Activated T-helper 17 cell treated with anti-CD3 and anti-CD28 coated beads, Interleukin-2, amount 50 U/mL, for 72 hours (primary cell): ENCODE measurements at regions not wholly inside any gene's neighbourhood (a gene's known extent, or its start where the extent isn't known, plus 50 kb on each side); places are given as distances from the start of the nearest gene placed in this dataset.
"Not testable (repeated sequence)": the region's sequence is repeated elsewhere in the genome, so short reads cannot be mapped to it uniquely, and the experiment has no call there.

Source experiments
- ATAC-seq: fragments of 150-1000 bp; cut with Tn5 transposase; replicated peaks from 2 replicates; pipeline ENCODE4 v1.10.0; 2021; ENCODE audit warnings: mild to moderate bottlenecking, moderate library complexity
- H3K27ac Mint-ChIP-seq: one replicate; pipeline ENCODE4 v1.8.0; 2022; ENCODE audit warnings: mixed read lengths
- H3K27me3 Mint-ChIP-seq: one replicate; pipeline ENCODE4 v1.8.0; 2022; ENCODE audit warnings: mixed read lengths
- H3K36me3 Mint-ChIP-seq: one replicate; pipeline ENCODE4 v1.8.0; 2022; ENCODE audit warnings: low read depth, mild to moderate bottlenecking, mixed read lengths
- H3K4me1 Mint-ChIP-seq: one replicate; pipeline ENCODE4 v1.8.0; 2022; ENCODE audit warnings: mixed read lengths
- H3K4me3 Mint-ChIP-seq: one replicate; pipeline ENCODE4 v1.8.0; 2022; ENCODE audit warnings: mild to moderate bottlenecking, mixed read lengths
- H3K9me3 Mint-ChIP-seq: one replicate; pipeline ENCODE4 v1.8.0; 2022; ENCODE audit warnings: mixed read lengths

GRCh38 chr16:86854626-86855294, 276.4 kb downstream of the FOXL1 start:
- Mint-ChIP-seq H3K27ac (no peak overlapping the region), H3K4me1 (no peaks in the 10 kb centered on the region), H3K36me3 (no peaks in the 10 kb centered on the region), H3K9me3 (no peaks in the 10 kb centered on the region), H3K27me3 (no peaks in the 10 kb centered on the region), H3K4me3 (no peak overlapping the region)
- ATAC-seq: no peak

- no peaks in the 10 kb centered on the region for H3K27me3 Mint-ChIP-seq
- H3K4me3 Mint-ChIP-seq: no peak overlapping the region
- no peak for ATAC-seq
- no peaks in the 10 kb centered on the region for H3K9me3 Mint-ChIP-seq
- no peaks in the 10 kb centered on the region for H3K4me1 Mint-ChIP-seq
- H3K36me3 Mint-ChIP-seq: no peaks in the 10 kb centered on the region
- H3K27ac Mint-ChIP-seq: no peak overlapping the region
Observed at GRCh38 chr16:86856946-86857586, 278.7 kb downstream of the FOXL1 start.

GRCh38 chr16:86857807-86858206, 279.5 kb downstream of the FOXL1 start:
- ATAC-seq: no peak
- H3K27ac Mint-ChIP-seq: no peak overlapping the region
- no peaks in the 10 kb centered on the region for H3K4me1 Mint-ChIP-seq
- H3K27me3 Mint-ChIP-seq: no peaks in the 10 kb centered on the region
- no peaks in the 10 kb centered on the region for H3K9me3 Mint-ChIP-seq
- H3K36me3 Mint-ChIP-seq: no peaks in the 10 kb centered on the region
- no peak overlapping the region for H3K4me3 Mint-ChIP-seq

GRCh38 chr16:86858501-86858900, 280.2 kb downstream of the FOXL1 start:
- no peaks in the 10 kb centered on the region for H3K27me3 Mint-ChIP-seq
- H3K4me1 Mint-ChIP-seq: no peaks in the 10 kb centered on the region
- H3K36me3 Mint-ChIP-seq: no peaks in the 10 kb centered on the region
- ATAC-seq: no peak
- no peaks in the 10 kb centered on the region for H3K9me3 Mint-ChIP-seq
- no peak overlapping the region for H3K27ac Mint-ChIP-seq
- no peak overlapping the region for H3K4me3 Mint-ChIP-seq

GRCh38 chr16:86861270-86861858, 283.0 kb downstream of the FOXL1 start:
- not testable (repeated sequence) for H3K4me3 Mint-ChIP-seq, H3K9me3 Mint-ChIP-seq, H3K27me3 Mint-ChIP-seq, H3K4me1 Mint-ChIP-seq, ATAC-seq, H3K36me3 Mint-ChIP-seq, H3K27ac Mint-ChIP-seq

GRCh38 chr16:86862595-86863280, 284.4 kb downstream of the FOXL1 start:
- no peak overlapping the region for H3K4me3 Mint-ChIP-seq
- ATAC-seq: no peak
- H3K27ac Mint-ChIP-seq: no peak overlapping the region
- peaks cover 3% of the 10 kb centered on the region for H3K27me3 Mint-ChIP-seq
- H3K4me1 Mint-ChIP-seq: no peaks in the 10 kb centered on the region
- no peaks in the 10 kb centered on the region for H3K36me3 Mint-ChIP-seq
- H3K9me3 Mint-ChIP-seq: peaks cover 3% of the 10 kb centered on the region

GRCh38 chr16:86863609-86864008, 285.3 kb downstream of the FOXL1 start:
- H3K36me3 Mint-ChIP-seq: no peaks in the 10 kb centered on the region
- ATAC-seq: no peak
- peaks cover 3% of the 10 kb centered on the region for H3K9me3 Mint-ChIP-seq
- H3K27me3 Mint-ChIP-seq: peaks cover 6% of the 10 kb centered on the region
- no peaks in the 10 kb centered on the region for H3K4me1 Mint-ChIP-seq
- no peak overlapping the region for H3K27ac Mint-ChIP-seq
- H3K4me3 Mint-ChIP-seq: no peak overlapping the region

GRCh38 chr16:86864586-86864985, 286.2 kb downstream of the FOXL1 start:
- H3K27ac Mint-ChIP-seq: no peak overlapping the region
- no peak overlapping the region for H3K4me3 Mint-ChIP-seq
- H3K9me3 Mint-ChIP-seq: peaks cover 3% of the 10 kb centered on the region
- no peak for ATAC-seq
- no peaks in the 10 kb centered on the region for H3K4me1 Mint-ChIP-seq
- no peaks in the 10 kb centered on the region for H3K36me3 Mint-ChIP-seq
- peaks cover 7% of the 10 kb centered on the region for H3K27me3 Mint-ChIP-seq

- H3K36me3 Mint-ChIP-seq: no peaks in the 10 kb centered on the region
- H3K9me3 Mint-ChIP-seq: peaks cover 3% of the 10 kb centered on the region
- ATAC-seq: no peak
- H3K4me3 Mint-ChIP-seq: no peak overlapping the region
- H3K27ac Mint-ChIP-seq: no peak overlapping the region
- H3K27me3 Mint-ChIP-seq: peaks cover 7% of the 10 kb centered on the region
- H3K4me1 Mint-ChIP-seq: no peaks in the 10 kb centered on the region
Observed at GRCh38 chr16:86865851-86866662, 287.7 kb downstream of the FOXL1 start.

GRCh38 chr16:86866986-86867722, 288.8 kb downstream of the FOXL1 start:
- no peak for ATAC-seq
- Mint-ChIP-seq H3K4me3 (no peak overlapping the region), H3K27me3 (peaks cover 10% of the 10 kb centered on the region), H3K9me3 (peaks cover 3% of the 10 kb centered on the region), H3K36me3 (no peaks in the 10 kb centered on the region), H3K27ac (no peak overlapping the region), H3K4me1 (no peaks in the 10 kb centered on the region)

GRCh38 chr16:86868070-86868469, 289.7 kb downstream of the FOXL1 start:
- no peak for ATAC-seq
- Mint-ChIP-seq H3K36me3 (no peaks in the 10 kb centered on the region), H3K9me3 (peaks cover 3% of the 10 kb centered on the region), H3K27me3 (peaks cover 17% of the 10 kb centered on the region), H3K27ac (no peak overlapping the region), H3K4me1 (no peaks in the 10 kb centered on the region), H3K4me3 (no peak overlapping the region)

GRCh38 chr16:86868786-86869185, 290.4 kb downstream of the FOXL1 start:
- Mint-ChIP-seq H3K4me3 (no peak overlapping the region), H3K27ac (no peak overlapping the region), H3K36me3 (no peaks in the 10 kb centered on the region), H3K4me1 (no peaks in the 10 kb centered on the region), H3K27me3 (peaks cover 17% of the 10 kb centered on the region), H3K9me3 (peaks cover 3% of the 10 kb centered on the region)
- ATAC-seq: no peak

GRCh38 chr16:86869288-86870022, 291.1 kb downstream of the FOXL1 start:
- H3K4me3 Mint-ChIP-seq: no peak overlapping the region
- no peaks in the 10 kb centered on the region for H3K4me1 Mint-ChIP-seq
- H3K27ac Mint-ChIP-seq: no peak overlapping the region
- ATAC-seq: no peak
- H3K9me3 Mint-ChIP-seq: peaks cover 3% of the 10 kb centered on the region
- H3K36me3 Mint-ChIP-seq: no peaks in the 10 kb centered on the region
- H3K27me3 Mint-ChIP-seq: peaks cover 19% of the 10 kb centered on the region
